Osteoblast (primary cell): ENCODE measurements at regions not wholly inside any gene's neighbourhood (a gene's known extent, or its start where the extent isn't known, plus 50 kb on each side); places are given as distances from the start of the nearest gene placed in this dataset.
"Not testable (repeated sequence)": the region's sequence is repeated elsewhere in the genome, so short reads cannot be mapped to it uniquely, and the experiment has no call there.

Source experiments
- DNase-seq: peaks from one replicate; pipeline ENCODE4 v3.0.0; 2011; ENCODE audit warnings: low spot score, mixed read lengths; ENCODE audit not compliant: insufficient read length; ENCODE audit errors: missing footprints
- H2AFZ ChIP-seq: 2 replicates; pipeline ENCODE4 v1.6.0; 2011; ENCODE audit warnings: mild to moderate bottlenecking, low read length
- H3K27ac ChIP-seq: 2 replicates; pipeline ENCODE4 v1.5.1; 2011; ENCODE audit warnings: mild to moderate bottlenecking, low read depth, low read length, moderate library complexity
- H3K27me3 ChIP-seq: 2 replicates; pipeline ENCODE4 v1.6.0; 2012; ENCODE audit warnings: mild to moderate bottlenecking, control low read depth, inconsistent platforms, low read length, moderate library complexity; ENCODE audit not compliant: insufficient read depth
- H3K36me3 ChIP-seq: 2 replicates; pipeline ENCODE4 v1.5.1; 2011; ENCODE audit warnings: mild to moderate bottlenecking, low read length, control low read depth, moderate library complexity; ENCODE audit not compliant: insufficient read depth
- H3K4me1 ChIP-seq: 2 replicates; pipeline ENCODE4 v1.5.1; 2011; ENCODE audit warnings: mild to moderate bottlenecking, low read length, control low read depth, moderate library complexity; ENCODE audit not compliant: insufficient read depth
- H3K4me2 ChIP-seq: 2 replicates; pipeline ENCODE4 v1.6.0; 2011; ENCODE audit warnings: mild to moderate bottlenecking, low read length; ENCODE audit not compliant: insufficient read depth
- H3K4me3 ChIP-seq: fragments of 200-600 bp; sonication (generic); 3 replicates; pipeline ENCODE4 v1.5.1; 2012; ENCODE audit warnings: mild to moderate bottlenecking, low read length, inconsistent platforms; ENCODE audit not compliant: insufficient read depth
- H3K79me2 ChIP-seq: 2 replicates; pipeline ENCODE4 v1.6.0; 2012; ENCODE audit warnings: mild to moderate bottlenecking, low read length, control low read depth, inconsistent platforms; ENCODE audit not compliant: insufficient read depth
- H3K9me3 ChIP-seq: 2 replicates; pipeline ENCODE4 v1.5.1; 2011; ENCODE audit warnings: low read depth, low read length, control low read depth
- H4K20me1 ChIP-seq: 2 replicates; pipeline ENCODE4 v1.6.0; 2012; ENCODE audit warnings: mild to moderate bottlenecking, low read length, control low read depth; ENCODE audit not compliant: insufficient read depth
- TF ChIP-seq, protein P1 (sequence below): IDR thresholded peaks from 2 replicates; pipeline ENCODE4 v1.5.1; 2011; ENCODE audit warnings: mild to moderate bottlenecking, low read depth, low read length, moderate library complexity; ENCODE audit errors: extremely low read depth

DNA sequence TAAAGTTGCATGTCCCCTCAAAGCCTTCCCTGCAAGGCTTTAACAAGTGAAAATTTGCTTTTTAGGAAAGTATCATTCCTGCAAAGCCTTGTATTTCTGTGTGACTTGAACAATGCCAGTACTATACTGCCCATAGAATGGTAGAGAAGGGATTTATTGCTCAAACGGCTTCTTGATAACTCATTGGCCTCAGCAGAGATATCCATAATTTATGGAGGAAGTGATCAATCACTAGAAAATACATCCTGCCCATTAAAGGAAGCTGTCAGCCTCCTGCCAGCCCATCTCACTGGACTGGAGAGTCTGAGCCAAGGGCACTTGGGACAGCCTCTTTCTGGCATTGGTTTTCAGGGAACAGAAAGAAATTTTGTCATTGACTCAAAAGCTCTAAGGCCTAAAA, 152.6 kb downstream of the XPNPEP1 start:
- Histone ChIP-seq H3K79me2 (no peaks in the 10 kb centered on the region), H3K9me3 (no peaks in the 10 kb centered on the region), H2AFZ (no peak overlapping the region), H4K20me1 (no peaks in the 10 kb centered on the region), H3K4me3 (no peak overlapping the region), H3K4me2 (no peak overlapping the region), H3K27ac (no peak overlapping the region), H3K36me3 (no peaks in the 10 kb centered on the region), H3K4me1 (no peaks in the 10 kb centered on the region), H3K27me3 (no peaks in the 10 kb centered on the region)
- no peak for DNase-seq
- TF ChIP-seq, protein P1, sequence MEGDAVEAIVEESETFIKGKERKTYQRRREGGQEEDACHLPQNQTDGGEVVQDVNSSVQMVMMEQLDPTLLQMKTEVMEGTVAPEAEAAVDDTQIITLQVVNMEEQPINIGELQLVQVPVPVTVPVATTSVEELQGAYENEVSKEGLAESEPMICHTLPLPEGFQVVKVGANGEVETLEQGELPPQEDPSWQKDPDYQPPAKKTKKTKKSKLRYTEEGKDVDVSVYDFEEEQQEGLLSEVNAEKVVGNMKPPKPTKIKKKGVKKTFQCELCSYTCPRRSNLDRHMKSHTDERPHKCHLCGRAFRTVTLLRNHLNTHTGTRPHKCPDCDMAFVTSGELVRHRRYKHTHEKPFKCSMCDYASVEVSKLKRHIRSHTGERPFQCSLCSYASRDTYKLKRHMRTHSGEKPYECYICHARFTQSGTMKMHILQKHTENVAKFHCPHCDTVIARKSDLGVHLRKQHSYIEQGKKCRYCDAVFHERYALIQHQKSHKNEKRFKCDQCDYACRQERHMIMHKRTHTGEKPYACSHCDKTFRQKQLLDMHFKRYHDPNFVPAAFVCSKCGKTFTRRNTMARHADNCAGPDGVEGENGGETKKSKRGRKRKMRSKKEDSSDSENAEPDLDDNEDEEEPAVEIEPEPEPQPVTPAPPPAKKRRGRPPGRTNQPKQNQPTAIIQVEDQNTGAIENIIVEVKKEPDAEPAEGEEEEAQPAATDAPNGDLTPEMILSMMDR, result no peak

DNA sequence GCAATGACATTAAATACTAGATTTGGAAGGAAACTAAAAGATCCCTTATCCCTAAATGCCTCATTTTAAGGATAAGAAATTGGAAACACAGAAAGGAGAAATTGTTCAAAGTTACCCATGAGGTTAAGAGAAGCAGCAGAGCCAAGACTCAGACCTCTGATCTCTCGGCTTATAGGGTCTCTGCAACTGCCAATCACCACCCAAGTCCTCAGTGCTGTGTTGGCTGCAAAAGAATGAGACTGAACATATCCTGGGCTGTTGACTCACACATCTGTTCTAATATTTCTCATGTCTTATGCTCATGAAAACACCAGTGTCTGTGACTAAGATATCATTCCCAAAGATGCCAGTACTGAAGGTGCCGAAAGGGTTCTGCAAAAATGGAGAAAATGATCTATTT, 153.3 kb downstream of the XPNPEP1 start:
- DNase-seq, result no peak
- no peak overlapping the region for H2AFZ ChIP-seq
- H3K4me3 ChIP-seq, result no peak overlapping the region
- H3K4me1 ChIP-seq, result no peaks in the 10 kb centered on the region
- no peak overlapping the region for H3K27ac ChIP-seq
- H3K36me3 ChIP-seq, result no peaks in the 10 kb centered on the region
- no peaks in the 10 kb centered on the region for H4K20me1 ChIP-seq
- TF ChIP-seq, protein P1, result no peak
- H3K9me3 ChIP-seq, result no peaks in the 10 kb centered on the region
- H3K27me3 ChIP-seq, result no peaks in the 10 kb centered on the region
- H3K79me2 ChIP-seq, result no peaks in the 10 kb centered on the region
- H3K4me2 ChIP-seq, result no peak overlapping the region

DNA sequence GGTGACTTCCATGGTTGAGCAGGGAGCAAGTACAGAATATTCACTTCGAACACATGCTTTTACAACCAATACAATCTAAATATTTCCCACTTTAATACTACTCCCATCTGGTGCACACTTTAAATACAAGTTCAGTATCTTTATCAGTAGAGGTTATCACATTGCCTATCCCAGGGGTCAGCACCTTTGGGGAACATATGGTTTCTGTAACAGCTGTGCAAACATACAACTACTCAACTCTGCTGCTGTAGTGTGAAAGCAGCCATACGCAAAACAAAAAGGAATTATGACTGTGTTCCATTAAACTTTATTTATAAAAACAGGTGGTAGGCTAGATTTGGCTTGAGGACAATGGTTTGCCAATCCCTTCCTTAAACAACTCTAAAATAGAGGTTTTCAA, 157.5 kb downstream of the XPNPEP1 start:
- Histone ChIP-seq H4K20me1 (no peaks in the 10 kb centered on the region), H3K27ac (no peak overlapping the region), H3K27me3 (no peaks in the 10 kb centered on the region), H3K4me3 (no peak overlapping the region), H3K9me3 (no peaks in the 10 kb centered on the region), H3K36me3 (no peaks in the 10 kb centered on the region), H2AFZ (no peak overlapping the region), H3K4me2 (no peak overlapping the region), H3K4me1 (no peaks in the 10 kb centered on the region), H3K79me2 (no peaks in the 10 kb centered on the region)
- DNase-seq, result no peak
- TF ChIP-seq, protein P1, result no peak

DNA sequence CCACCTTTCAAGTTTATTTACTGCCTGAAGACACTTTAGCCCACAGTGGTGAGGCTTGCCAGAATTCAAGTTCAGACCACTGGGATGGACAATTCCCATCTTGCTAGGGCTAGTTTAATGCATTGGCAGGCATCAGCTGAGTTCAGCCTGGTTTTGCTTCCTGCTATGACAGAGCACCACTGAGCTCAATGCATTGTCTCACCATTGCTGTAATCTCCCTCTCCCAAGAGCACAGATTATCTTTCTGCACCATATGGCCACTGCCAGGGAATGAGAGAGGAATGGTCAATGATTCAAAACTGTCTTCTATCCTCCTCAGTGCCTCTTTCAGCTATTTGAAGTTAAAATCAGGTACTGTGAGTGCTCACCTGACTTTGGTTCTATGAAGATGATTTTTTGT, 160.8 kb downstream of the XPNPEP1 start:
- Histone ChIP-seq H3K4me1 (no peaks in the 10 kb centered on the region), H3K4me3 (no peak overlapping the region), H4K20me1 (no peaks in the 10 kb centered on the region), H3K27me3 (no peaks in the 10 kb centered on the region), H3K27ac (no peak overlapping the region), H3K79me2 (no peaks in the 10 kb centered on the region), H3K4me2 (no peak overlapping the region), H3K36me3 (no peaks in the 10 kb centered on the region), H2AFZ (no peak overlapping the region), H3K9me3 (no peaks in the 10 kb centered on the region)
- DNase-seq, result no peak
- TF ChIP-seq, protein P1, result no peak

GRCh38 chr10:109757670-109758069, 165.6 kb downstream of the XPNPEP1 start:
- H3K9me3 ChIP-seq, H3K36me3 ChIP-seq, H3K27ac ChIP-seq, H3K4me2 ChIP-seq, H3K27me3 ChIP-seq, H3K4me1 ChIP-seq, H2AFZ ChIP-seq, H3K4me3 ChIP-seq, H3K79me2 ChIP-seq, H4K20me1 ChIP-seq, DNase-seq: not testable (repeated sequence)
